HG02642 (cell line): ENCODE measurements at regions not wholly inside any gene's neighbourhood (a gene's known extent, or its start where the extent isn't known, plus 50 kb on each side); places are given as distances from the start of the nearest gene placed in this dataset.

Experiments used
- ATAC-seq: cut with Tn5 transposase; IDR thresholded peaks from one replicate; pipeline ENCODE4 v1.9.1; 2021; ENCODE audit warnings: mild to moderate bottlenecking; ENCODE audit not compliant: unreplicated experiment, poor library complexity

DNA sequence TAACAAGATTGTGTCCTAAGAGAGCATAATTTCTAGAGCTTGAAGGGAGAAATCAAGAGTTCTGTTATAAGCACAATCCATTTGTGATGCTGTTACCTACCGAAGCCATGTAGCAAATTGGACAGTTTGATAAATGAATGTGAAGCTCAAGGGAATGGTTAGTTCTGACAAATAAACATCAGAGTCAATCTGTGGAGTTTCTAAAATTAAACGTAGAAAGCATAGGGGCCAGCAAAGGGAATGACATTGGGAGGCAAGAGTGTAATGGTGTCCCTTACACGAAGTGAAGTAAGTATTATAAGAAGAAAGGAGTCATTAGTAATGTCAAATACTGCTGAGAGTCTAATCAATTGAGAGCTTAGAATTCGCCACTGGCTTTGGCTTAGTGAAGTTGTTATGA lies 200.2 kb upstream of the SLITRK1 start:
- ATAC-seq = no peak

GRCh38 chr13:84080748-84081530 lies 198.7 kb upstream of the SLITRK1 start:
- no peak for ATAC-seq

- no peak for ATAC-seq
Measured at GRCh38 chr13:84077271-84077670, 195.0 kb upstream of the SLITRK1 start.

DNA sequence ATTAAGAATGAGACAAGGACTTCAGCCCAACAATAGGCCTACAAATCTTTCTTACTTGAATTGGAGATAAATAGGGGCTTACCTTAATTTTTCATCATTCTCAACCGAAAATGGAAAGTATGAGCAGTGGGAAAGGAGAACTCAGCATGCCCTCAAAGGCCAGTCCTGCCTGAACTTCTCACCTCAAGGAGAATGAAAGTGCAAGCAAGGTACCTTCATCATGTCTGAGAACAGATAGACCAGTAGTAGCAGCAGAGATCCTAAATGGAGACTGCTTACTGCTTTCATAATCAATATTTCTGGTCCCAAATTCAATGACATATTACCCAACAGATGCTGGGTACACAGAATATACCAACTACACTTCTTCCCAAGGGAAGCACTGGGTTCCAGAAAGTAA lies 194.0 kb upstream of the SLITRK1 start:
- no peak for ATAC-seq

DNA sequence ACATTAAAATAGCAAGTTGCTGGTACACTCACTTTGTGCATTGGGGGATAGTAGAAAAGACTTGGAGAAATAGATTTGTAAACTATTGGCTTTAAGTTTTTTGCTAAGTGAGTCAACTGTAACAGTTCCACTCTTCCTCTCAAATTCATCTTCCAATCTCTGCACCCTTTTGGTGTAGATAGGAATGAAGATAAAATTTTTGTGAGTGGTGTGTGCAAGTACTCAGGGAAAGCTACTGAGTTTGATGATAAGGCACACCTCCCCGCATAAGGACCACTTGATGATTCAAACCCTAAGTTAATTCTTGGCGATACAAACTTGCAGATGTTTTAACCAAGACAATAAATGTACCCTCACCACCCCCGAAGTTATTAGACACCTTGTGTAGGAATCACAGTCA lies 168.3 kb upstream of the SLITRK1 start:
- no peak for ATAC-seq

DNA sequence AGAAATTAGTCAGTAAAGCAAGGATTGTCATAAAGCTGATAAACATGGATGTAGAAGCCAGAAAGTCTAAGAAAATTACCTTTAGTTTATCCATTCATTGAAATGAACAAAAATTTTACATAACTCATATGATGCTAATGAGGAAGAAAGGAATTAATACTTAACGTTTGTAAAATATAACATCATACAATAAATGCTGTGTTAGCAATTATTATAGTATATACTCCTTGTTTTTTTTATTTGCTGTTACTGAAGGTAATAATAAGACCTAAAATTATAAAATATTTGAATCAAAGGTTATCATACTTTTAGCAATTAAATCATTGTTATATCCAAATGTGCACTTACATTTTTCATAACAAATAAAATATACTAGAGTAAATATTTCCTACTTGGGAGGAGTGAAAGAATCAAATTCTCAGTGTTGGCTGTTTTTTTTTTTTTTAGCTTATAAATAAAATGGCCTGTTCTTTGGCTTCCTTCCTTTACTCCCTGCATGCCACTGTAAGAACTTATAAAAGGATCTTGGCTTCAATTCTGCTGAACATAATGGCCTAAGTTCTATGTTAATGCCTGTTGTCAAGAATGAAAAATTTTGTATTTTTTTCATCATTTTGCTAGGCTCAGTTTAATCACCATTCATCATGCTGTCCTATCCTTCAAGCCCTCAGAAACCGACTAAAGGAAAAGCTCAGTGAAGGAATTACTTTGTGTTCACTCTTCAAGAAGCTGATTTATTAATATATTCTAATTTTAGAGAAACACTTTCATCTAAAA lies 167.4 kb upstream of the SLITRK1 start:
- no peak for ATAC-seq

- ATAC-seq = no peak
Measured at GRCh38 chr13:84044805-84045204, 162.5 kb upstream of the SLITRK1 start.

DNA sequence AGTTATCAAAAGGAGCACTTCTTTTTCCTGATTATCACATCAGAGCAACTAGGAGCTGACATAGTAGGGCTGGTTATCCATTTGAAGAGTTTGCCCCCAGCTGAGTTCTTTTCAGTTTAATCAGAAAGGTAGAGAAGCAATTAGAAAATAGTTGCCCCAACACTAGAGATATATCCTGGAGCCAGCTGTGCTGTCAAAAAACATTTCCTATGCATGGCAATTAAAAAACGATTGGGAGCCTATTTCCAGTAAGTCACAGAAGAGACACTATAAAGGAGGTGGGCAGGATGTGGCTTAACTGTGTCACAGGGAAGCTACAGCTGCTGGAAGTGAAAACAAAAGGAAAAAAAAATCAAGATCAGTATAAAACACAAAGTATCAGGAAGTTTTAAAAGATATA lies 155.7 kb upstream of the SLITRK1 start:
- no peak for ATAC-seq

- ATAC-seq = no peak
Measured at GRCh38 chr13:84032116-84032515, 149.8 kb upstream of the SLITRK1 start.

- ATAC-seq = no peak
Measured at GRCh38 chr13:84031120-84031519, 148.8 kb upstream of the SLITRK1 start.

GRCh38 chr13:84029396-84029795 lies 147.1 kb upstream of the SLITRK1 start:
- ATAC-seq = no peak

- no peak for ATAC-seq
Measured at GRCh38 chr13:84025824-84026223, 143.6 kb upstream of the SLITRK1 start.

DNA sequence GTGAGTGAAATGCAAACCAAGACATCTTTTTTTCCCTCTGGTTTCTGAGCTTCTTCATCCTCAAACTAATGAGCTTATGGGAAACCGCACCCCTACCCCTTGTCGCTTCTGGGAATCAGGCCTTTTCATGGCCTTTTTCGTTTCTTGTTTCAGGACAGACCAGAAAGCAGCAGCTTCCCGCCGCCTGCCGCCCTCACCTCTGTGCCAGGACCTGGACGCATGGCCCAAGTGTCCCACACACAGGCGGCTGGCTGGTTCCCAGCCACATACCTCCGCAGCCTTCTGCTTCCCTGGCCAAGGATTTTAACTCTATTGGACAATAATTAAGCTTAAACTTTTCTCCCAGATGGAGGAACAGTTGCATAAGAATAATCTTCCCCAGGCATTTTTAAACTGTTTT lies 114.1 kb upstream of the SLITRK1 start:
- ATAC-seq = no peak

DNA sequence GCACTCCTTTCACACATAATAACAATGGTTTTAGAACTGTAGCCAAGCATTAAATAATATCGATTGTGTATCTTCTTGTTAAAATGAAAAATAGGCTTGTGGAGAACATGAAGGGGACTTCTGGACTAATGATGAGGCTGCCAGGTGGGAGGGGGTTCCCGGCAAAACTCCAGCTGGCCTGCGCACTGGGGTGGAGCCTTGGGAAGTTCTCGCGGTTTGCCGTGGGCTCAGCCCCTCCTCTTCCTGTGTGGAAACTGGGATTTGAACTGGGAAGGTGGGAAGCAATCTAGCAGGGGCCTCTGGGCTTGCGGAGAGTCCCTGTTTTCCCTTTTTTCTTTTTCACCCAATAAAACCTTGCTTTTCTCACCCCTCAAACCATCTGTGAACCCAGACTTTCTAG lies 113.7 kb upstream of the SLITRK1 start:
- ATAC-seq = no peak

- ATAC-seq = no peak
Measured at GRCh38 chr13:83992566-83993358, 110.5 kb upstream of the SLITRK1 start.

GRCh38 chr13:83987394-83987793 lies 105.1 kb upstream of the SLITRK1 start:
- no peak for ATAC-seq

DNA sequence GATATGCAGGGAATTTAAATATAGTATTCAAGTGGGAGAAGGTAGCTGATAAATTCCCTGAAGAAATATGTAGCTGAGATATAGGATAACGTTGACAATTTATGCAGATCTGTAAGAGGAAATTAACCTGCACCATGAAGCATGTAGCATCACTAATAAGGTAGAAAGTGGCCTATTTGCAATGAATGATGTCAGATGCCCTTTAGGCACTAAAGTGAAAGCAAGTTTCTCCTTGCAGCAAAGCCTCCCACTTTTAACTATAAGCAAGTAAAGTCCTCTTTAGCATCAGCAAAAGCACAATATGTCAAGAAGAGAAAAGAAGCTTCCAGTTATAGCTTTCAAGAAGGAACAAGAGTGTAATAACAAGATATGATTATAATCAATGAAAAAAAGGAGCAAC lies 102.5 kb upstream of the SLITRK1 start:
- ATAC-seq = no peak

- ATAC-seq = no peak
Measured at GRCh38 chr13:83980331-83980730, 98.1 kb upstream of the SLITRK1 start.

DNA sequence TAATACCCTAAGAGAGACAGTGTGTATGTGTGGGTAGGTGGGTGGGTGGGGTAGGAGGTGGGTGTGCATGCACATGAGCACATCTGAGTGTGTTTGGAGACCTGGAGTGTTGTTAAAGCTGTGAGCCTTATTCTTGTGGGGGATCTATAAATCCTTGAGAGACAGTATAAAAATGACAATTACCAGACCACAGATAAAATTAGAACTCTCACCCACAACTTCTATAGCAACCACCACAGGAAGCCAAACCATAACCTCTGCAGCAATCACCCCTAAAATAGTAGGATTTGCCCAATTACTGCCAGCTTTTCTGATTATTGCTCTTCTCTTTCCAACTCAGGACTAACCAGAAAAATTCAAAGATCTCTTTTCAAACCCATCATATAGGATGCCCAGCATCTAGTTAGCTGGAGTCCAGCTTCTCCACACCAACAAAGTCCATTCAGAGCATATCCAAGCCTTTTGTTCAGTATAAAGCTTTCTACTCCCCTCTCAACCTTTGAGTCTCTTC lies 93.4 kb upstream of the SLITRK1 start:
- ATAC-seq = no peak

DNA sequence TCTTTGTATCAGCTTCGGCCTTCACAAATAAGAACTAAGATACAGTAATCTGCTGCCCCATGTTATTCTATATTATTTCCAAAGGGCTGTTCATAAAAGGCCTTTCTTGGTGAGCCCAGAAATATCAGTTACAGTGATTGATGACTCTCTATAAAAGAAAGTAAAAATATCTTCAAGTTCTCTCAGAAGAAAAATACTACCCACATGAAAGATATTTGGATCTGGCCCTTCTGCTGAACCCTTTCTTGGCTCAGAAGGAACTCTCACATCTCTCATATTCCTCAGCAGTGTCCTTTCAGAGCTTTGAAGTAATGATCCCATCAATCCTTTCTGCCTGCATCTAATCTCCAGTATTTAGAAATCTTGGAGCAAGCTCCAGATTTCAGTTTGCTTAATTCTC lies 76.3 kb upstream of the SLITRK1 start:
- no peak for ATAC-seq

- no peak for ATAC-seq
Measured at GRCh38 chr13:83955011-83955410, 72.7 kb upstream of the SLITRK1 start.
